Mucosa of descending colon (tissue), 3 donors: ENCODE measurements at regions not wholly inside any gene's neighbourhood (a gene's known extent, or its start where the extent isn't known, plus 50 kb on each side); places are given as distances from the start of the nearest gene placed in this dataset.
"Not testable (repeated sequence)": the region's sequence is repeated elsewhere in the genome, so short reads cannot be mapped to it uniquely, and the experiment has no call there.

ENCODE experiments used
- ATAC-seq: fragments of 200-7000 bp; cut with Tn5 transposase; one replicate; pipeline ENCODE4 v1.9.1; 2020; ENCODE audit warnings: mild to moderate bottlenecking, moderate library complexity
- DNase-seq, 3 donors: peaks; one replicate each; pipeline ENCODE4 v3.0.0-alpha.2; 2020
- H3K36me3 ChIP-seq: fragments of 200-600 bp; one replicate; pipeline ENCODE4 v1.8.0; 2021; ENCODE audit warnings: low read depth, mild to moderate bottlenecking
- H3K4me1 ChIP-seq: fragments of 200-600 bp; one replicate; pipeline ENCODE4 v1.8.0; 2021; ENCODE audit warnings: low read depth, mild to moderate bottlenecking
- H3K4me3 ChIP-seq: fragments of 200-600 bp; one replicate; pipeline ENCODE4 v1.8.0; 2021; ENCODE audit warnings: mild to moderate bottlenecking
- H3K9me3 ChIP-seq: fragments of 200-600 bp; one replicate; pipeline ENCODE4 v1.8.0; 2021; ENCODE audit warnings: mild to moderate bottlenecking
- CTCF ChIP-seq: fragments of 200-600 bp; IDR thresholded peaks from one replicate; pipeline ENCODE4 v1.8.0; 2022; ENCODE audit warnings: antibody characterized with exemption, mild to moderate bottlenecking
- intact Hi-C, 2 donors: fragments of 100-400 bp; cut with DNase I in 1 of 2; cut with micrococcal nuclease in 1 of 2; formaldehyde crosslinking; loops; one replicate each; pipeline versions ENCODE4 v1.11.0 to v1.11.1; 2022; cut with DNase I, micrococcal nuclease
- donor health status: DM: no; HTN: no; CAD: no; lungs with moderate emphysema.
- donor health status: DM: no; HTN: no; CAD: no.
- donor health status: DM: no; HTN: yes; CAD: no.

- Histone ChIP-seq H3K4me3 (no peak overlapping the region), H3K36me3 (no peaks in the 10 kb centered on the region), H3K4me1 (no peaks in the 10 kb centered on the region), H3K9me3 (no peaks in the 10 kb centered on the region)
- intact Hi-C loops: no loop called here
- TF ChIP-seq CTCF: no peak
- no peak for DNase-seq
- no peak for ATAC-seq
Measured at GRCh38 chr4:95779447-95779846, 60.4 kb upstream of the PDHA2 start.

GRCh38 chr4:95778666-95779065 lies 61.2 kb upstream of the PDHA2 start:
- Histone ChIP-seq H3K4me3 (no peak overlapping the region), H3K9me3 (peaks cover 4% of the 10 kb centered on the region), H3K36me3 (no peaks in the 10 kb centered on the region), H3K4me1 (no peaks in the 10 kb centered on the region)
- intact Hi-C loops: no loop called here
- DNase-seq (no peak), ATAC-seq (no peak)
- TF ChIP-seq CTCF: no peak

- H3K4me1 ChIP-seq, H3K4me3 ChIP-seq, intact Hi-C loops, ATAC-seq, DNase-seq, H3K36me3 ChIP-seq, H3K9me3 ChIP-seq: not testable (repeated sequence)
Measured at GRCh38 chr4:95770605-95771004, 69.3 kb upstream of the PDHA2 start.

GRCh38 chr4:95764961-95765360 lies 74.9 kb upstream of the PDHA2 start:
- H3K9me3 ChIP-seq: no peaks in the 10 kb centered on the region
- DNase-seq: no peak
- no peak overlapping the region for H3K4me3 ChIP-seq
- intact Hi-C loops: no loop called here
- ATAC-seq: no peak
- no peaks in the 10 kb centered on the region for H3K36me3 ChIP-seq
- no peaks in the 10 kb centered on the region for H3K4me1 ChIP-seq
- no peak for TF ChIP-seq CTCF

GRCh38 chr4:95761871-95762270 lies 78.0 kb upstream of the PDHA2 start:
- ATAC-seq (no peak), DNase-seq (no peak)
- Histone ChIP-seq H3K4me1 (no peaks in the 10 kb centered on the region), H3K9me3 (no peaks in the 10 kb centered on the region), H3K36me3 (no peaks in the 10 kb centered on the region), H3K4me3 (no peak overlapping the region)
- intact Hi-C loops: no loop called here
- no peak for TF ChIP-seq CTCF

GRCh38 chr4:95761426-95761825 lies 78.5 kb upstream of the PDHA2 start:
- intact Hi-C loops: no loop called here
- Histone ChIP-seq H3K4me3 (no peak overlapping the region), H3K4me1 (no peaks in the 10 kb centered on the region), H3K9me3 (no peaks in the 10 kb centered on the region), H3K36me3 (no peaks in the 10 kb centered on the region)
- ATAC-seq (no peak), DNase-seq (no peak)
- TF ChIP-seq CTCF: no peak

- H3K36me3 ChIP-seq, ATAC-seq, H3K4me3 ChIP-seq, H3K9me3 ChIP-seq, intact Hi-C loops, H3K4me1 ChIP-seq, DNase-seq: not testable (repeated sequence)
Measured at GRCh38 chr4:95760646-95761045, 79.2 kb upstream of the PDHA2 start.
